CD1c-positive myeloid dendritic cell (primary cell): ENCODE measurements at regions not wholly inside any gene's neighbourhood (a gene's known extent, or its start where the extent isn't known, plus 50 kb on each side); places are given as distances from the start of the nearest gene placed in this dataset.

ENCODE experiments used
- DNase-seq: peaks from one replicate; pipeline ENCODE4 v3.0.0-alpha.2; 2016; ENCODE audit errors: extremely low spot score

DNA sequence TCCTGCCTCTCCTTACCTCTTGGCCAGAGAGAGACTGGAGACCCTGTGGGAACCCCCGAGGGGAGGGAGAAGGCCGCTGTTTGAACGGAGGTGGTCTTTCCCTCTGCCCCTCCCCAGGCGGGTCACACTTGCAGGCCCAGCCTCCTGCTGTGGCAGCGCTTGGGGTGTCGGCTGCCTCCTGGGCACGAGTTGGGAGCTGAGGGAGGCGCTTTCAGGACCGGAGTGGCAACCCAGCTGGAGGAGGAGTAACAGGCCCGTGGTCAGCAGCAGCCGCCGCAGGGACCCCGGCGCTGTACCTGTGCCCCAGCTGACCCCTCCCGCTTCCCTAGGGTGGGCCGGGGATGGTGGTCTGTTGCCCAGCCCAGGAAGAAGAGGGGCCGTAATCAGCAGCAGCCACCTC is 278.3 kb downstream of the SEC14L1 start:
- no peak for DNase-seq

DNA sequence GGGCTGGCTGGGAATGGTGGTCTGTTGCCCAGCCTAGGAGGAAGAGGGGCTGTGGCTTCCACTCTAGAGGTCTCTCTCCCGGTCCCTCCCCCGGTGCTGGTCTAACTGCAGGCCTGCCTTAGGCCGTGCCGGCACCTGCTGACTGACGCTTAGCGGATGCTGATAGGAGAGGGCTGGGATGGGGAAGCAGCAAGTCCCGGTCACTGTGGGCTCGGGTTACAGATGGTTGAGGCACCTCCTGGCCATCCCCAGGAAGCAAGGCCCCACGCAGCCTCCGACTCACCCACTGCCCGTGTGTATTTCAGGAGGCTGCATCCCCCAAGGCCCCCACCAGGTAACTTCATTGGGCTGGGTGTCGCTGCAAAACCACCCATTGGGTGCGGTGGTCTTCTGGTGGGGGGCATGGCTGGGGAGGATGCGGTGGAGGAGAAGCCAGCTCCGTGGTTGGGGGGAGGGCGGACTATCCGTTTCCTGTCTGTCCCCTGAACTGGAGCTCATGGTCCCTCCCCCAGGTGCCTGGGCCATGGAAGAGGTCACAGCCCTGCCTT is 278.9 kb downstream of the SEC14L1 start:
- DNase-seq, result no peak

DNA sequence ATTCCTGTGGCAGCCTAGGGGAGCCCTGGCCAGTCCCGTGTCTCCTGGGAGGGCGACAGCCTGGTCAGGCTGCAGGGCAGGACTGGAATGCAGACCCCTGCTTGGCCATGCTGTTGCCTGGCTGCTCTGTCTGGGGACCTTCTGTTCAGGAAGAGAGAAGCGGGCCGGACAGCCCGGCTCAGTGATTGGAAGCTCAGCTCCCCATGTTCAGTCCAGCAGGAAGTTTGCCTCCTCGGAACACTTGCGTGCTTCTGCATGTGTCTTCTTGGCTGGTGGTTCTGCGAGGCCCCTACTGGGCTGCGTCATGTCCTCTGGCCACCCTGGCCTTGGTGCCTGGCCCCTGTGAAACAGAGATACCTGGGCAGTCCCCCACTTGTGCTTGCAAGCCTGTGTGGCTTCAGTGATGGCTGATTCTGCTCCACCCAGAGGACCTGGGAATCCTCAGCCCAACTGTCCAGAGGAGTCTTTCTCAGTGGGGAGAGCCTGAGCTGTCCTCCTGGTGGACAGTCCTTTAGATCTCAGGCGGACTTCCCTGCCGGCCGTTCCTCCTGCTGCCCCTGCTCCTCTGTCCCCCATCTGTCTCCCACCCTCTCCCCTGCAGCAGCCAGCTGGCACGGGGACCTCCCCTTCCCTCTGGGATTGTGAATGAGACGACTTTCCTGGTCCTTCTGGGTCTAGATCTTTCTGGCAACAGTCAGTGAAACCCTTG is 279.5 kb downstream of the SEC14L1 start:
- DNase-seq, result no peak

DNA sequence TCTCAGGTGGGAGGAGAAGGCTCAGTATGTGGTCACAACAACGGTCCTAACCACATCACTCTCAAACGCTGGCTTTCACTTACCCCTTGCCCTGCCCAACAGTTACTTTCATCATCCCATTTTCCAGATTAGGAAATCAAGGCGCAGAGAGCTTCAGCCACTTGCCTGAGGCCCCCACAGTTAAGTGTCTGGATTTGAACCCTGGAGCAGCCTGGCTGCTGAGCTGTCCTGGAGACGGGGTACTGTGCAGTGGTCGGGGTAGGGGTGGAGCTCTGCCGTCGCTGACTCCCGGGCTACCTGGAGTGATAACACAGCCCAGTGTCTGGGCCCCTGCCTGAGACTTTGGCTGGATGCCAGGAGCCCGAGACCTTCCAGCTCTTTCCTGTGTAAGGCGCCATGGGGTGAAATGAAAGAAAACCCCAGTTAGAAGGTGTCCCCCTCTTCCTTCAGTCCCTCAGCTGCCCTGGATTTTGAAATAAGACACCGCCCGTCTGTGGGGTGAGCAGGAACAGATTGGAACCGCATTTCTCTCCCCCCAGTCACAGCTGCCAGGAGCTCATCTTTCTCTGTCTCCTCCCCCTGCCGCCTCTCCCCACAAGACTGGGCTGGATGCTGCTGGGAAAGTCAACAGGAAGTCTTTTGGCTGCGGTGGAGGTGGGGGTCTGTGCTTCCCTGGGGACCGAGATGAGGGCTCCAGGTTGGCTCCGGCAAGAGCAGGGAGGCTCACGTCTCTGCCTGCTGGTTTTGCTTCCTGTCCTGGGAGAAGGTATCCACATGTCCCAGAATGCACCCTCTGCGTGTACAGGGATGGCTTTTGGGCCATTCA is 280.2 kb downstream of the SEC14L1 start:
- no peak for DNase-seq

DNA sequence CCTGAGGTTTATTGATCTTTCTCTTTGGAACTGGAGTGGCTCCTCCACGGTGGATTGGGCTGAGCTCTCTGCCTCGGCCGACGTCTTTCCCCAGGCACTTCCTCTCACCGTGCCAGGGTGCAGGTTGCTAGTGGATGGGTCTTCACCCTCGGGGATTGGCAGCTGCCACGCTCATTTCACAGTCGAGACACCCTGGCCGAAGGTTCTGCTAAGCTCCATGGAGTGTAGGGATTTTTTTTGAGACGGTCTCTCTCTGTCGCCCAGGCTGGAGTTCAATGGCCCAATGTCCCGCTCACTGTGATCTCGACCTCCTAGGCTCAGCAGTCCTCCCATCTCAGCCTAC is 280.8 kb downstream of the SEC14L1 start:
- no peak for DNase-seq

DNA sequence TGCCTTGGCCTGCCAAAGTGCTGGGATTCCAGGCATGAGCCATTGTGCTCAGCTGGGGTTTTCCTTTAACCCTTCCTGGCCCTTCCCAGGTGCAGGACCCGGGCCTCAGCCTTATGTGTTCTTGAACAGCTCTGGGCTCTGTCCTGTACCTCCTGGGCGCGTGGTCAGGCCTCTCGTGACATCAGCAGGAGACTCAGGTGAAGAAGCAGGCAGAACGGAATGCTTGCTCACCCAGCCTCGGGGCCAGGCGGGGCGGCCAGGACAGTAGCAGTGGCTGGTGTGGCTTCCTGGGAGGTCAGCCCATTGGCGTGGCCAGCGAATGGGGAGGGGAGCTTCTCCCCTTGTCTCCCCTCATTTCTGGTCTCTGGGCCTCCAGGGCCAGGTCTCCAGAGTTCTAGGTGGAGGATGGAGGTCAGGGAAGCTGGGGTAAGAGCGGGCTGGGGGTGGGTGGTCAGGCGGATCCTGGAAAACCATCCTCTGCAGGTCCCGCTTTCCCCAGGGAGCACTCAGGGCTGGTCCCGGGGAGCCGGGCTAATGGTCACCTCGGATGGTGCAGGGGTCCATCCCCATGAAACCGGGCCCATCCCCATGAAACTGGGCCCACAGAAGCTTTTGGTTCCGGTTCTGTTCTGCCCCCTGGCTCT is 281.5 kb downstream of the SEC14L1 start:
- DNase-seq, result no peak

DNA sequence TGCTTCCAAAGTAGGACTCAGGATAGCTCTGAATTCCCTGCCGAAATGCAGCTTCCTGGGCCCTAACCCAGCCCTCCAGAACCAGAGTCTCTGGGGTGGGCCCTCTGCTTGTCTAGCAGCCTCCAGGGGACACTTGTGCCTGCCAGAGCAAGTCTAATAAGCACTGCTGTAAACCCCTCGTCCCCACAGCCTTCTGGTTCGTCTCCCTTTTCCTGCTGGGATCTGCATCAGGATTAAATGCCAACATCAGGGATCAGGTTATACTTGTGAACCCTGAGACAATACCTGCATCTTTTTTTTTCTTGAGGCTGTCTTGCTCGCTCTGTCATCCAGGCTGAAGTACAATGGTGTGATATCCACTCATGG is 282.0 kb downstream of the SEC14L1 start:
- no peak for DNase-seq

DNA sequence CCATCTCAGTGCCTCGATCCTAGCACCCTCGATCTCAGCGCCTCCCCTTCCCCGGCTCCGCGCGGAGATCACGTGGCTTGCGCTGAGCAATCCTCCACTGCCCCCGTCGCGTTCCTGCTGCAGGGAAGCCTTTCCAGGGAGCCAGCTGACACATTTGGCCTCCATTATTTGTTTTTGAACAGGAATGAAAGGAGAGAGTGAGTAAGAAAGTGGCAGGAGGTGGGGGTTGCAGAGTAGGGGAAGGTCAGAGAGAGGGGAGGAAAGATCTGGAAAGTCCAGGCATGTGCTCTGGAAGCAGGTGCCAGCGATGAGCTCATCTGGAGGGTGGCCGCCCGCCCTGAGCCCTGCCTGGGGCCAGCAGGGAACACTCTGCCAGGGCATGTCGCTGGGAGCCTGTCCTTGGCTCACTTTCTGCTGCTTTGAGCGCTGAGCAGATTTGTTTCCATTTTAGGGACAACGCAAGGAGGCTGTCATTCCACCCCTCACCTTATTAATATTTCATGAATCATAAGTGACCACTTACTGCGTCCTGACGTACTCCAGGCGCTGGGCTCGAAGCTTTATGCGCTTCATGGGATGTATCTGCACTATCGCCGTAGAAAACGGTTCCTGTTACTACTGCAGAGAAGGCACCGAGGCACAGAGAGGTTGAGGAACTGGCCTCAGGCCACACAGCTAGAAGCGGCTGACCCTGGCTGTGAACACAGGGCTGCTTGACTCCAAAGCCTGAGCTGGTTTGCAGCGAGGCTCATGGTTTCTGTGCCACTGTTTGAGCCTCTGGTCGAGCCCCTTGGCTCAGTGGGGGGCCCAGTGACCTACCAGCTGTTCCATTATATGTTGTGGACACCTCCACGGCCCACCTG is 283.1 kb downstream of the SEC14L1 start:
- DNase-seq, result no peak

DNA sequence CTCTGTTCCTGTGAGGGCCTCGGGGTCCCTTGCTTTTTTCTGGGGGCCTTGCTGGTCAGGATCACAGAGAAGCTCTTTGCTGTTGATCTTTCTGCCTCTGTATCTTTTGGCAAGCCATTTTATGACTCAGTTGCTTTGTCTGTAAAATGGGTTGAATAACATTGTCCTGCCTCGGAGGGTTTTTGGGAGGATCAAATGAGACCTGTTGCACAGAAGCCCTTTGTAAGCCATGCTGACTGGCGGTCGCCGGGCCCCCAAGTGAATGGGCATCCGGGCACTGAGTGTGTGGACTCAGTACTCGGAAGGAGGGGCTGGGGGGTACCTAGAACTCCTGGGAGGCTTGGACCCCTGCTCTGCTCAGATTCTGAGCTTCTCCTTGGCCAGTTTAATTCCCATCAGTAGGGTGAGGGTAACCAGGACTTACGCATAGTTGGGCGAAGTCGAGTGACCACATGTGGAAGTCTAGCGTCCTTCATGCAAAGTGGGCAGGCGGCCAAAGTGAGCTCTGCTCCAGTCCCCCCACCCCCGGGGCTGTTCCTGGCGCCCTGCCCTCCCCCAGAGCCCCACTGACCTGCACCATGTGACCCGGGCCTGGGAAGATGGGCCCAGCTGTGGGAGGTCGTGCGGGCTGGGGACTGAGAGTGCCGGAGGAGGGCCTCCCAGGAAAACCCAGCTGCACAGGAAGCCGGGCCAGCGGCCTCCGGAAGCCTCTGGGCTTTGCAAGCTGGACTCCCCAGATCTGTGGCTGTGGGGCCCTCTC is 284.0 kb downstream of the SEC14L1 start:
- peak; percentile 60 for DNase-seq

DNA sequence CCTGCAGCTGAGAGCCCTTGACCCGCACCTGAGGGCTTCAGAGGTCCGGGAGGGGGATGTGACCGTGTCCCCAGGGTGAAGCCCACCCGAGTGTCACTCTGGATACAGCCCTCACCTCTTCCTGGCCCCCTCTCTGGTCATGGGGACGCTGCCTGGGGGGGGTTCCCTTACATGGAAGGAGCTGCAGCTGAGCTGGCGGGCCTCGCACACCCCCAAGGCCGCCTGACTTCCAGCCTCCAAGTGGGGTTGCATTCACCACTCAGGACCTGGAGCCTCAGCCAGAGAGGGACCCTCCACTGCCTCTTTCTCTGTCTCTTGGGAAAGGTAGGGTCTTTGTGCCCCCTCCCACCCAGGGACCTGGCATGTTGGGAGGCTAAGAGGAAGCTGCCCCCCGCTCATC is 284.6 kb downstream of the SEC14L1 start:
- DNase-seq, result no peak

DNA sequence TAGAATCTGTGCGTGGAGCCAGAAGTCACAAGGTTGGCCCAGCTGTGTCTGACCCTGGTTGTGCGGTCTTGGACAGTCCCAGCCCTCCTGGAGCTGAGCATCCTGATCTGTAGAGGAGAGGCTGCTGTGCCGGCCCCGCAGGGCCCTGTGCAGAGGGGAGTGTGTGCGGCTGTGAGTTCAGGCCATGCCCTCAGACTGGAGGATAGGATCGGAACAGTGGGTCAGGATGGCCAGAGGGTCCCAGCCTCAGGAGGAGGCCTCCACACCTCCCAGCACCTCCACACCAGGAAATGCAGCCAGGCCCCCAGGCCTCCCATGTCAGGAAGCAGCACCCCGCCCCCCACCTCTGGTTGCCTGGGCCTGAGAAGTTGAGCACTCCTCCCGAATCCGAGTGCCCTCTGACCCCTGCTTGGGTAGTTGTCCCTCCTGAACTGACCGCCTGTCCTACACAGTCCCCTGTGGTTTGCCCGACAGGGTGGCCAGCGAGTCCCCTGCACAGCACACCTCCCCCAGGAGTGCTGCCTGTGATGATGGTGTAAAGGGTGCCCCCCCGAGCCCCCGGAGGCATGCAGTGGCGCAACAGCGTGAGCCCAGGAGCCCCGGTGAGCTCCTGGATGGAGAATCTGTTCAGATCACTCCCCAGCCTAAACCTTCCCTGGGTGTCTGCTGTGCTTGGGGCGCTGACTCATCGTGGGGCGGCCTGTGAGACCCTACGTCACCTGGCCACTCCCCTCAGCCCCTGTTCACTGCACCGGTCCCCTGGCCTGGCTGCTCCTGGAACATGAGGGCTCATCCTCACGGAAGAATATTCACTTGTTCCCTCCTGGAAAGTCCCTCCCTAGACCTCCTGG is 285.2 kb downstream of the SEC14L1 start:
- DNase-seq, result peak; percentile 41

DNA sequence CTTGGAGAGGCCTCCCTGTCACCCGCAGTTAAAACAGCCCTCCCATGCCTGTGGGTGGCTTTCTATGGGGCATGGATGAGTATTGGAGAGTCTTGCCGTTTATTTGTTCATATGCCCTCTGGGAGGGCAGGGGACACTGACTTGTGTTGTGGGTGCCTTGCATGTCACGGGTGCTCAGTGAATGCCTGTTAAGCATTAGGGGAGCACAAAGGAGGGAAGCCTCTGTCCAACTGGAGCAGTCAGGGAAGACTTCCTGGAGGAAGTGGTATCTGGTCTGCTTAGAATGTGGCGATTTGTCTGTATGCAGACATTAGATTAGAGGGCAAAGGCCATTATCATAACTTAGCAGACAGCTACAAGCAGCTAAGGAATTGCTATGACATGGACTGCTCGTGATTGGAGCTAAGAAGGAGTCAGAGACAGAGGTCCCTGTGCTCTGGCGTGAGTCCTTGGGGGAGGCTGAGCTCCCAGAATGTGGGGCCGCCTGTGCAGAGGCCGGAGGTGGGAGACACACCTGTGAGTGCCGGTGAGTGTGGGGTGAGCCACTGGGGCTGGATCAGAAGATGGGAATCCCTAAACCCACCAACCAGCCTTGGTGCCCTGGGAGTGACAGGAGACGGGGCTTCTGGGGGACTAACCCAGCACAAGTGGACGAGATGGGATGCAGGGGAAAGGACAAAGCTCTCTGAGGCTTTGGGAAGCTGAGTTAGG is 286.1 kb downstream of the SEC14L1 start:
- no peak for DNase-seq

DNA sequence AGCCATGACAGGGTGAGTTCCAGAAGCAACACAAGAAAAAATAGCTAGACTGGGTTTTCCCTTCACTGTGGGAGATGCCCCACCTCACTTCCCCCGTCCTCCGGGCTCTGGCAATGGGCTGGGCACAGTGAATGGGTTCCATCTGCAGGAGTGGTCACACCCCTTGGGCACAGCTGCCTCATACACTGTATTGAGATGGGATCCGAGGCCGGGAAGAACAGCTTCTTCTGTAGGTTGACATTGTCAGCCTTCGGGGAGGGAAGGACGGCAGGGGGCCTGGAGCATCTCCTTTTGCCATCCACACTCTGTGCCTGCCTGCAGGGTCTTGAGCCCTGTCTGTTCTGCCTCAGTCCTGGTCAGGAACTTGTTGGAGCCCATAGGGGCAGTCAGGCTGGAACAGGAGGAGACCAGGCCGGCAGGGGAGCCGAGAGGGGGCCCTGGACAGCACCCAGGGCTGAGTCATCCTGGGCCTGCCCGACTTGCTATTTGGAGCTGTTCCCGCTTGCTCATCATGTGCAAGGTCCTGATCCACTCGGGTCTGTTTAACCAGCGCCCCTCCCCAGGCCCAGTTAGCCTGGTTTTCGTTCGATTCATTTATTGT is 286.7 kb downstream of the SEC14L1 start:
- DNase-seq, result no peak

DNA sequence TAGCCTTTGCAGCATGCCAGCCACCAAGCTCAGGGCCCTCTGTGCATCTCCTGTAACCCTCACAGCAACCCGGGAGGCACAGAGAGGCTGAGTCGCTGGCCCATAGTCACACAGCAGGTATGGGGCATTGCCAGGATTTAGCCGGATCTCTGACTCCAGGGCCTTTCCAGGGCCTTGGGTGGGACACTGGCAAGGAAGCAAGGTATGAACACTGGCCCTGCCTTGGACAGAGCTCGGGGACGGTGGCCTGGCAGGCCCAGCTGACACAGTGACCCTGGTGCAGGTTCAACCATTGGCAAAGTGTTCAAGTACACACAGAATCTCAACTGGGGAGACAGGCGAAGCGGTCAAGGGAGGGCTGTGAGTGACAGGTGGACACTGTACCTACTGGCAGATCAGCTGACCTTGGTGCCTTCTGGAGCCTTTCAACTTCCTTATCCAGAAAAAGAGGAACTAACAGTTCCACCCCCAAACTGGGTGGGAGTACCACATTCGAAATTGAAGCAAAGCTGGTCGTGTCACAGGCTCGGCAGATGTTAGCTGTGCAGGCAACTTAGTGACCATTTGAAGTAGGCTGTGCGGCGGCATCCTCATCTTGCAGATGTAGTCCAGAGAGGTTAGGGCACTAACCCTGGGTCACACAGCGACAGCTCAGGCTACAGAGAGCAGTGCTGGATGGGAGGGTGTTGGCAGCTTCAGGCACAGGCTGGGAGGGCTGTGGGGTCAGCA is 287.4 kb downstream of the SEC14L1 start:
- peak; percentile 91 for DNase-seq

DNA sequence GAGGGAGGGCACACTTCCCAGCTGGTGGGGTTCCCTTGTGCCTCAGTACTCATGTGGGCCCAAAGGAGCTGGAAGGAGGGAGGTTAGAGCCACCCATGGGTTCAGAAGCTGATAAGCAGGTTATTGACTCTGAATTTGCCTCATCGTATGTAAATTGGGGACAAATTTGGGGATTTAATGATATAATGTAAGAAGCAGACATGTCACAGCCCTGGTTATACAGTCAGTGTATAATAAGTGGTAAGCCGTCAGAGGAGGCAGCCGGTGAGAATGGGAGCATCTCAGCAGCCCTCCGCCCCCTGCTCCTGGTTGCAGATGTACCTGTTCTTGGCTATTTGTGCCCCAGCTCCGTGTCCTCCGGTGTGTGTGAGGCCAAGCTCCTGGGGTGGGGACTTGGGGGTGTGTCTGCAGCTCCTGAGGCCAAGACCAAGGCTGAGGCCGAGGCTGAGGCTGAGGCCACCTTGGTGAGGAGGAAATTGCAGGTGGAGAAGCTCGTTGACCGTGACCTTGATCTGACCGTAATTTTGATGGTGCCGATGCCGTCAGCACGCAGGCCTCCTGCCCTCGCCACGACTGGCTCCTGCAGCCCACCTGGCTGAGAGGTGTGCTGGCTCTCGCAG is 288.1 kb downstream of the SEC14L1 start:
- DNase-seq, result no peak

DNA sequence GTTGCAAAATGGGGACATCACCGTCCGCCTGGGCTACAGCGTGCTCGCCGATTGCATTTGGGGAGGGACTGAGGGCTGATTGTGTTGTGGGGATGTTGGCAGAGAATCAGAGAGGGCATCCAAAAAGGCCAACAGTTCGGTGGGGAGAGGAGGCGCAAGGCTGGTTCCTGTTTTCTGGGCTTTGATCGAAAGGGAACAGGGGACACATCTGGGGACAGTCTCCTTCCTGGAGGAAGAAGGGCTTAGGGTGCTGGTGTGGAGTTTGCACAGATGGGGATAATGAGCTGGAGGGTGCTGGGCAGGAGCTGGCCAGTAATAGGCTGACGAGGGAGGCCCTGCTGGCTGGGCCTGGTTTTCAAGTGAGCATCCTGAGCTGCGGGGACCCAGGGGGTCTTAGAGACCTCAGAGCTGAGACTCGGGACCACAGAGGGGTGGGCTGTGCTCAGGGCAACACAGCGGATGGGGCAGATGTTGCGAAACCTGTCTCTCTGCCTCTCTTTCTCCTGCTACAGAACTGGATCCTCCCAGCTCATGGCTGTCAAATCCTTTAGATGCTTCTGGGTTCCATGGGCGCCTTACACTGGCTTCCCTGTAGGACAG is 288.7 kb downstream of the SEC14L1 start:
- peak; percentile 69 for DNase-seq

DNA sequence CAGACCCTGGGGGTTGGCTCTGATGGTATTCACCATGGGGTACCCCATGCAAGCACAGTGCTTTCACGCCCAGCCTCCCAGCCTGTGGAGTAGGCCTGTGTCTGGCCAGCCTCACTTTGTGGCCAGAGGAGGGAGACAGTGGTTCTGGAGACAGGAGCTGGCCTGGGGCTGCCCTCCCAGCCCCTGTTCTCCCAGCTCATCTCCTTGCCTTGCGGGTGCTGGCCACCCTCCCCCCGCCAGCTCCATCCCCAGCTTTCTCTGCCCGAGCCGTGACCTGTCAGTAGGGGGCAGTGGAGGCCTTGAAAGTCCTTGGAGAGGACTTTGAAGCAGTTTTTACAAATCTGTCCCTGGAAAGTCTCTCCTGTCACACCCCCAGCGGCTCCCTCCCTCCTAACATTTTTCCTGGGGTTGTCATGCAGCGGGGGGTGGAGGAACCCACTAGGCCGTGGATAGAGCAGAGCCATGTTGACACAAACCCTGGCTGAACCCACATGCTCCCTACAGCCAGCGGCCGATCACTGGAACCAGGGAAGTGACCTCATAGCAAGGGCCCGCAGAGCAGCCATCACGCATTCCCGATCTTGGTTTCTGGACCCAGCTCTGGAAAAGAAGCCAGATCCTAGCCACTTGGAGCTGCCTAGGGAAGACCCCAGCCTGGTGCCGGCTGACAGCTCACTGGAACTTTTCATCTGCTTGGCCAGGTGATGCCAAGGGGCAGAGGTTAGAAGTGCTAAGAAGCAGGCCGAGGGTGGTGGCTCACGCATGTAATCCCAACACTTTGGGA is 289.4 kb downstream of the SEC14L1 start:
- DNase-seq, result peak; percentile 81
